HEK293 (cell line): ENCODE measurements at regions not wholly inside any gene's neighbourhood (a gene's known extent, or its start where the extent isn't known, plus 50 kb on each side); places are given as distances from the start of the nearest gene placed in this dataset.

Source experiments
- CTCF ChIP-seq: fragments of 450-650 bp; formaldehyde crosslinking; IDR thresholded peaks from 2 replicates; pipeline ENCODE4 v1.5.1; 2016; ENCODE audit warnings: missing biosample characterization, missing genetic modification characterization
- SP3 ChIP-seq: fragments of 450-650 bp; formaldehyde crosslinking; IDR thresholded peaks from 2 replicates; pipeline ENCODE4 v1.5.1; 2016; ENCODE audit warnings: missing biosample characterization, missing genetic modification characterization
- ZBTB11 ChIP-seq: fragments of 450-650 bp; formaldehyde crosslinking; conservative IDR thresholded peaks from 2 replicates; pipeline ENCODE4 v1.5.1; 2016; ENCODE audit warnings: low read depth, missing biosample characterization, missing genetic modification characterization
- ZBTB17 ChIP-seq: fragments of 450-650 bp; formaldehyde crosslinking; IDR thresholded peaks from 2 replicates; pipeline ENCODE4 v1.5.1; 2016; ENCODE audit warnings: missing biosample characterization, missing genetic modification characterization
- ZFP37 ChIP-seq: fragments of 450-650 bp; formaldehyde crosslinking; IDR thresholded peaks from 2 replicates; pipeline ENCODE4 v1.5.1; 2016; ENCODE audit warnings: missing biosample characterization, missing genetic modification characterization
- ZNF114 ChIP-seq: fragments of 450-650 bp; formaldehyde crosslinking; IDR thresholded peaks from 2 replicates; pipeline ENCODE4 v1.5.0; 2017; ENCODE audit warnings: missing biosample characterization, missing genetic modification characterization
- ZNF404 ChIP-seq: fragments of 450-650 bp; formaldehyde crosslinking; IDR thresholded peaks from 2 replicates; pipeline ENCODE4 v1.5.1; 2017; ENCODE audit warnings: missing biosample characterization, missing genetic modification characterization
- ZNF423 ChIP-seq: fragments of 450-650 bp; formaldehyde crosslinking; IDR thresholded peaks from 2 replicates; pipeline ENCODE4 v1.5.1; 2016; ENCODE audit warnings: missing biosample characterization, missing genetic modification characterization
- ZNF501 ChIP-seq: fragments of 450-650 bp; formaldehyde crosslinking; IDR thresholded peaks from 2 replicates; pipeline ENCODE4 v1.5.1; 2016; ENCODE audit warnings: missing biosample characterization, missing genetic modification characterization
- ZNF585B ChIP-seq: fragments of 450-650 bp; formaldehyde crosslinking; IDR thresholded peaks from 2 replicates; pipeline ENCODE4 v1.5.1; 2016; ENCODE audit warnings: missing biosample characterization, missing genetic modification characterization
- ZNF670 ChIP-seq: fragments of 450-650 bp; formaldehyde crosslinking; IDR thresholded peaks from 2 replicates; pipeline ENCODE4 v1.5.1; 2016; ENCODE audit warnings: missing biosample characterization, missing genetic modification characterization, low read depth
- ZNF704 ChIP-seq: fragments of 450-650 bp; formaldehyde crosslinking; IDR thresholded peaks from 2 replicates; pipeline ENCODE4 v1.5.1; 2016; ENCODE audit warnings: missing biosample characterization, missing genetic modification characterization

- TF ChIP-seq SP3 (tag by site-specific recombination) (no peak), CTCF (tag by site-specific recombination) (no peak), ZNF704 (tag by site-specific recombination) (no peak), ZNF404 (tag by site-specific recombination) (no peak), ZNF585B (tag by site-specific recombination) (no peak), ZNF423 (tag by site-specific recombination) (no peak), ZBTB11 (tag by site-specific recombination) (no peak), ZNF114 (tag by site-specific recombination) (no peak), ZFP37 (tag by site-specific recombination) (no peak), ZNF670 (tag by site-specific recombination) (no peak), ZBTB17 (no peak), ZNF501 (tag by site-specific recombination) (no peak)
Measured at GRCh38 chr4:27215220-27215826, 354.7 kb downstream of the STIM2 start.
